HG03175 (cell line): ENCODE measurements at regions not wholly inside any gene's neighbourhood (a gene's known extent, or its start where the extent isn't known, plus 50 kb on each side); places are given as distances from the start of the nearest gene placed in this dataset.

ENCODE experiments used
- ATAC-seq: cut with Tn5 transposase; IDR thresholded peaks from one replicate; pipeline ENCODE4 v1.9.1; 2021; ENCODE audit warnings: mild to moderate bottlenecking, moderate library complexity; ENCODE audit not compliant: unreplicated experiment

DNA sequence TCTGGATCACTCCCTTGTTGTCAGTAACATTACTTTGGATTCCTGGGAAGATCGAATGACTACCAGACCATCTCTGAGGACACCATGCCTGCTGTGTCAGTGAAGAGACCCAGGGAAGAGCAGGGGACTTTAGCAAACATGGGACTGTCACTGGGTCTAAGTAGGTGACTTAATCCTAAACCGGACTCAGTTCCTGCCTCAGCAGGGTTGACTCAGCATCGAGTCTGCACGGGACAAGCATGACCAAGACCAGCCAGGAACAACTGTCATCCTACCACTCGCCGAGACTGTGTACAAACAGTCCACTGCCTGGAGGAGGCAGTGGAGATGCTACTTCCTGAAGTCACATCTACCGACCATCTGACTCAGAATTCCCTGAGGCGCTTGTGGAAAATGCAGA, 53.2 kb upstream of the RAB4A start:
- ATAC-seq, result no peak

DNA sequence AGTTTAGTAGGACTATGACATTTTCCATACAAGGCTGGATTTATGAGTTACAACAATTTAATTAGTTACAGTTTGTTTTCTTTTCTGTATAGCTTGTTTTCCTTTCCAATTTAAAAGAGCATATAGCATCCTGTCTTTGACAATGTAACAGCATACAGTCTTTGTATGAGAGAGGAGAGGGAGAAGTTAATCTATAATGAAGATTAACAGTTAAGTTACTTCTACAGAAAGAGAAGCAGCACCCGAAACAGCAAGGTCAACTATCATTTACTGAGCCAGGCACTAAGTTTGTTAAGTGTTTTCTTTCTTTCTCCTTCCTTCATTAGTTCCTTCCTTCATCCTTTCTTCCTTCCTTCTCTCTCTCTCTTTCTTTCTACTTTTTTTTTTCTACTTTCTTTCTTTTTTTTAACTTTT, 52.3 kb upstream of the RAB4A start:
- no peak for ATAC-seq

DNA sequence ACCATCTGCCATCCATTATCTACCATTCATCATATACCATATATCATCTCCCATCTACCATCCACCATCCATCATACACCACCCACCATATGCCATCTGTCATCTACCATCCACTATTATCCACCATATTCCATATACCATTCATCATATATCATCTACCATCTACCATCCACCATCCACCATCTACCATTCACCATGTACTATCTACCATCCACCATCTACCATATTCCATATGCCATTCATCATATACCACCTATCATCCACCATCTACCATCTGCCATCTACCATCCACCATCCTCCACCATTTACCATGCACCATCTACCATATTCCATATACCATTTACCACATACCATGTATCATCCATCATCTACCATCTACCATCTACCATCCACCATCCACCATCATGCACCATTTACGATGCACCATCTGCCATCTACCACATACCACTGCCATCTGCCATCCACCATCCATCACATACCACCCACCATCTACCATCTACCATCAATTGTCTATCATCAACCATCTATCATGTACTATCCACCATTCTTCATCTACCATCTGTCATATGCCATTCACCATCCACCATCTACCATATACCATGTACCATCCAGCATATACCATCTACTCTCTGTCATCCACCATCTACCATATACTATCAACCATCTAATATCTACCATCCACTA, 50.6 kb upstream of the RAB4A start:
- no peak for ATAC-seq

GRCh38 chr1:229221106-229222019, 49.5 kb upstream of the RAB4A start:
- no peak for ATAC-seq
